ENCODE measurements at regions not wholly inside any gene's neighbourhood (a gene's known extent, or its start where the extent isn't known, plus 50 kb on each side); places are given as distances from the start of the nearest gene placed in this dataset.
A peak's percentile ranks its signal among the peaks of the same experiment; 100 is the strongest.

- no peak overlapping the region for H3K4me3 ChIP-seq (ENCODE audit: low read depth, low read length)
- no peak for DNase-seq (ENCODE audit: low read depth)
- TF ChIP-seq CTCF (IDR thresholded peaks at IDR 0.05; ENCODE audit: insufficient read depth, low read depth, low read length) = no peak
Observed at GRCh38 chr20:43853918-43854317, 60.7 kb upstream of the TOX2 start.

GRCh38 chr20:43853174-43853803 lies 61.4 kb upstream of the TOX2 start:
- DNase-seq (ENCODE audit: low read depth) = no peak

GRCh38 chr20:43849496-43850186 lies 65.0 kb upstream of the TOX2 start:
- no peak for TF ChIP-seq CTCF (IDR thresholded peaks at IDR 0.05; ENCODE audit: insufficient read depth, low read depth, low read length)
- H3K4me3 ChIP-seq (ENCODE audit: low read depth, low read length) = no peak overlapping the region
- DNase-seq (ENCODE audit: low read depth) = peak; percentile 97

More at GRCh38 chr20:43853174-43853803, 61.4 kb upstream of the TOX2 start:
- no peak for TF ChIP-seq CTCF (IDR thresholded peaks at IDR 0.05; ENCODE audit: insufficient read depth, low read depth, low read length)
- H3K4me3 ChIP-seq (ENCODE audit: low read depth, low read length) = no peak overlapping the region

GRCh38 chr20:43846516-43846905 lies 68.1 kb upstream of the TOX2 start:
- no peak for TF ChIP-seq CTCF (IDR thresholded peaks at IDR 0.05; ENCODE audit: insufficient read depth, low read depth, low read length)
- H3K4me3 ChIP-seq (ENCODE audit: low read depth, low read length) = no peak overlapping the region
- no peak for DNase-seq (ENCODE audit: low read depth)

- no peak overlapping the region for H3K4me3 ChIP-seq (ENCODE audit: low read depth, low read length)
Observed at GRCh38 chr20:43844778-43845614, 69.7 kb upstream of the TOX2 start.

More at GRCh38 chr20:43844778-43845614, 69.7 kb upstream of the TOX2 start:
- peak; percentile 56 for TF ChIP-seq CTCF (IDR thresholded peaks at IDR 0.05; ENCODE audit: insufficient read depth, low read depth, low read length)
- DNase-seq (ENCODE audit: low read depth) = peak; percentile 94
